K562 (cell line): ENCODE measurements at regions not wholly inside any gene's neighbourhood (a gene's known extent, or its start where the extent isn't known, plus 50 kb on each side); places are given as distances from the start of the nearest gene placed in this dataset.

Experiments
- CTCF ChIP-seq, 3 experiments: IDR thresholded peaks in 2 of 3; conservative IDR thresholded peaks in 1 of 3; 2 replicates each; pipeline ENCODE4 v1.5.1; 2011 to 2012; ENCODE audit warnings: low read length in 3 of 3, mild to moderate bottlenecking in 3 of 3, control low read depth in 2 of 3, improper control_type of control experiment in 1 of 3, inconsistent platforms in 1 of 3, low read depth in 1 of 3, mixed read lengths in 1 of 3, moderate library complexity in 1 of 3; ENCODE audit not compliant: insufficient read depth in 2 of 3
- E2F6 ChIP-seq, 2 experiments: IDR thresholded peaks; 2 replicates each; pipeline ENCODE4 v1.6.1; 2011; ENCODE audit warnings: borderline replicate concordance in 1 of 2, control low read depth in 1 of 2, low read depth in 1 of 2, low read length in 1 of 2, mild to moderate bottlenecking in 1 of 2, mixed read lengths in 1 of 2, moderate library complexity in 1 of 2; ENCODE audit not compliant: insufficient read depth in 1 of 2, insufficient read length in 1 of 2, poor library complexity in 1 of 2, severe bottlenecking in 1 of 2; ENCODE audit errors: extremely low read depth in 1 of 2
- EZH2 ChIP-seq: IDR thresholded peaks from 2 replicates; pipeline ENCODE4 v1.6.1; 2012; ENCODE audit warnings: low read depth, mild to moderate bottlenecking, inconsistent platforms, low read length, borderline replicate concordance
- FOXA1 ChIP-seq: fragments of 450-650 bp; IDR thresholded peaks from 2 replicates; pipeline ENCODE4 v1.6.1; 2016; ENCODE audit warnings: mild to moderate bottlenecking, borderline replicate concordance
- NRF1 ChIP-seq, 2 experiments: fragments of 450-650 bp; IDR thresholded peaks in 1 of 2; conservative IDR thresholded peaks in 1 of 2; 2 replicates each; pipeline ENCODE4 v1.6.1; 2014; ENCODE audit warnings: mild to moderate bottlenecking in 2 of 2
- POLR2A ChIP-seq: fragments of 450-650 bp; conservative IDR thresholded peaks from 2 replicates; pipeline ENCODE4 v1.6.1; 2016
- RAD21 ChIP-seq, 2 experiments: fragments of 250-450 bp in 1 of 2; fragments of 450-650 bp in 1 of 2; sonication (Bioruptor Pico) in 1 of 2; formaldehyde crosslinking in 1 of 2; IDR thresholded peaks in 1 of 2; conservative IDR thresholded peaks in 1 of 2; 2 replicates each; pipeline versions ENCODE4 v1.4.0 to v1.8.0; 2020 to 2022; ENCODE audit warnings: mild to moderate bottlenecking in 2 of 2, moderate library complexity in 1 of 2
- SRF ChIP-seq, 2 experiments: fragments of 250-450, 450-650 bp in 1 of 2; sonication (Bioruptor Pico) in 1 of 2; sonication (generic) in 1 of 2; formaldehyde crosslinking; IDR thresholded peaks; 2 replicates each; pipeline versions ENCODE4 v1.5.0 to v1.5.1; 2020 to 2022; ENCODE audit warnings: mild to moderate bottlenecking in 1 of 2, missing genetic modification reagents in 1 of 2
- ZNF274 ChIP-seq: IDR thresholded peaks from 2 replicates; pipeline ENCODE4 v1.6.1; 2011; ENCODE audit warnings: low read depth, mild to moderate bottlenecking, low read length, moderate library complexity, borderline replicate concordance
- TF ChIP-seq, protein P1 (sequence below): sonication (generic); formaldehyde crosslinking; IDR thresholded peaks from 2 replicates; pipeline ENCODE4 v1.9.0; 2022; ENCODE audit warnings: mild to moderate bottlenecking, missing genetic modification reagents
- TF ChIP-seq, protein P2 (sequence below): fragments of 450-650 bp; IDR thresholded peaks from 2 replicates; pipeline ENCODE4 v1.6.1; 2016

- TF ChIP-seq RAD21 (CRISPR knock-in tag; conservative IDR thresholded peaks at IDR 0.05 in 1 of 2, IDR thresholded peaks at IDR 0.05 in 1 of 2) (no peak), ZNF274 (no peak), CTCF (IDR thresholded peaks at IDR 0.05 in 2 of 3, conservative IDR thresholded peaks at IDR 0.05 in 1 of 3; ENCODE audit: insufficient read depth in 2 of 3, low read depth in 1 of 3, low read length in 3 of 3) (no peak), EZH2 (no peak), SRF (CRISPR knock-in tag; IDR thresholded peaks at IDR 0.05) (no peak), E2F6 (IDR thresholded peaks at IDR 0.05; ENCODE audit: borderline replicate concordance in 1 of 2, extremely low read depth in 1 of 2, insufficient read depth in 1 of 2, insufficient read length in 1 of 2, low read depth in 1 of 2, low read length in 1 of 2, poor library complexity in 1 of 2, severe bottlenecking in 1 of 2) (no peak), POLR2A (no peak), NRF1 (conservative IDR thresholded peaks at IDR 0.05 in 1 of 2, IDR thresholded peaks at IDR 0.05 in 1 of 2) (no peak), FOXA1 (no peak)
- TF ChIP-seq, protein P1, sequence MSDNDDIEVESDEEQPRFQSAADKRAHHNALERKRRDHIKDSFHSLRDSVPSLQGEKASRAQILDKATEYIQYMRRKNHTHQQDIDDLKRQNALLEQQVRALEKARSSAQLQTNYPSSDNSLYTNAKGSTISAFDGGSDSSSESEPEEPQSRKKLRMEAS (CRISPR knock-in tag) = no peak
- TF ChIP-seq, protein P2, sequence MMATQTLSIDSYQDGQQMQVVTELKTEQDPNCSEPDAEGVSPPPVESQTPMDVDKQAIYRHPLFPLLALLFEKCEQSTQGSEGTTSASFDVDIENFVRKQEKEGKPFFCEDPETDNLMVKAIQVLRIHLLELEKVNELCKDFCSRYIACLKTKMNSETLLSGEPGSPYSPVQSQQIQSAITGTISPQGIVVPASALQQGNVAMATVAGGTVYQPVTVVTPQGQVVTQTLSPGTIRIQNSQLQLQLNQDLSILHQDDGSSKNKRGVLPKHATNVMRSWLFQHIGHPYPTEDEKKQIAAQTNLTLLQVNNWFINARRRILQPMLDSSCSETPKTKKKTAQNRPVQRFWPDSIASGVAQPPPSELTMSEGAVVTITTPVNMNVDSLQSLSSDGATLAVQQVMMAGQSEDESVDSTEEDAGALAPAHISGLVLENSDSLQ = no peak
Observed at GRCh38 chr6:1044040-1044836, 267.7 kb upstream of the FOXQ1 start.
